ENCODE measurements at regions not wholly inside any gene's neighbourhood (a gene's known extent, or its start where the extent isn't known, plus 50 kb on each side); places are given as distances from the start of the nearest gene placed in this dataset.

GRCh38 chr2:8003462-8004075 lies 678.3 kb upstream of the ID2 start:
- no peak overlapping the region for H3K4me3 ChIP-seq (ENCODE audit: low read length)
- no peak for DNase-seq (ENCODE audit: low read depth)
- no peak for TF ChIP-seq CTCF (conservative IDR thresholded peaks at IDR 0.05; ENCODE audit: low read depth, low read length)

DNA sequence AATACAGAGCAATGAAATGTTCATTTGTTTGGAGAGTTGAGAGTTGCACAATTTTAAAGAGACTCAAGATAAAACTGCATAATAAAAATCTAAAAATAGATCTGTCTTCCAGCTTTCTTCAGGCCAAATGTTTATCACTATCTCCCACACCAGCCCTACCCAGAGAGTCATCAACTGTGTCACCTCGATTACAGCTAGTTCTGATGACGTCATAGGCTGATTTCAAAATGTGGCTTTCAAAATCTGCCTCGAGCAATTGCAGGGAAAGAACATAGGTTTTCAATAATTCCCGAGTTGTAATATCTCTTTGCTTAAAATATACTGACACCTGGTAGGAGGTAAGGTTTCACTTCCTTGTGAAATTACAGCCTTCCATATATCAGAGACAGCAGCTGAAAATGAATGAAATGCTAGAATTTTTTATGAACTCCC lies 677.6 kb upstream of the ID2 start:
- no peak overlapping the region for H3K4me3 ChIP-seq (ENCODE audit: low read length)
- TF ChIP-seq CTCF (conservative IDR thresholded peaks at IDR 0.05; ENCODE audit: low read depth, low read length), result no peak
- DNase-seq (ENCODE audit: low read depth), result no peak

- no peak overlapping the region for H3K4me3 ChIP-seq (ENCODE audit: low read length)
- no peak for TF ChIP-seq CTCF (conservative IDR thresholded peaks at IDR 0.05; ENCODE audit: low read depth, low read length)
- DNase-seq (ENCODE audit: low read depth), result no peak
Observed at GRCh38 chr2:8006181-8006580, 675.7 kb upstream of the ID2 start.

- no peak for DNase-seq (ENCODE audit: low read depth)
- H3K4me3 ChIP-seq (ENCODE audit: low read length), result no peak overlapping the region
- TF ChIP-seq CTCF (conservative IDR thresholded peaks at IDR 0.05; ENCODE audit: low read depth, low read length), result no peak
Observed at GRCh38 chr2:8006626-8007025, 675.2 kb upstream of the ID2 start.

DNA sequence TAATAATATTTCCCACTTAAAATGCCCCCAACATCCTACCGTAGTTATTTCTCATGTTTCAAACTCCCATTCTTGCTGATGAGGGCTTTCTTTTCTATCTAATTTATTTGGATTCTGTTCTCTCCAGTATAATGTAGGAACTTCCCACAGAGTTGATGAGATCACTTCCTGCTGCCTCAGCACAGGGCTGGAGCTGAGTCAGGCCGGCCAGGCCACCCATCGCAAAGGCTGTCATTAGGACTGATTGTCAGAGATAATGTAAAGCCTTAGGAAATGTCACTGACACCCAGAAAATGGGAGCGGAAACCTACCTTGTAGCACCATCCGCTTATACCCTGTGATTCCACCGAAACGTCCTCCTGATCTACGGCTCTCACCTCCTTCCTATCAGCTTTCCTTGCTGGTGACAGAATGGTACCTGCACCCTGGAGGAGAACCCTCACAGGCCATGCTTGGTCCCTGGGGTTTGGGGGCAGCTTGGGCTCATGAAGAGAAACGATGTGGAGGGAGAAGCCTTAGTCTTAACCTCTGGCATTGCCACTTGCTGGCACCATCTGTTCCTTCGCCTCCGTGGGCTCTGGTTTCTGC lies 672.8 kb upstream of the ID2 start:
- DNase-seq (ENCODE audit: low read depth), result no peak

DNA sequence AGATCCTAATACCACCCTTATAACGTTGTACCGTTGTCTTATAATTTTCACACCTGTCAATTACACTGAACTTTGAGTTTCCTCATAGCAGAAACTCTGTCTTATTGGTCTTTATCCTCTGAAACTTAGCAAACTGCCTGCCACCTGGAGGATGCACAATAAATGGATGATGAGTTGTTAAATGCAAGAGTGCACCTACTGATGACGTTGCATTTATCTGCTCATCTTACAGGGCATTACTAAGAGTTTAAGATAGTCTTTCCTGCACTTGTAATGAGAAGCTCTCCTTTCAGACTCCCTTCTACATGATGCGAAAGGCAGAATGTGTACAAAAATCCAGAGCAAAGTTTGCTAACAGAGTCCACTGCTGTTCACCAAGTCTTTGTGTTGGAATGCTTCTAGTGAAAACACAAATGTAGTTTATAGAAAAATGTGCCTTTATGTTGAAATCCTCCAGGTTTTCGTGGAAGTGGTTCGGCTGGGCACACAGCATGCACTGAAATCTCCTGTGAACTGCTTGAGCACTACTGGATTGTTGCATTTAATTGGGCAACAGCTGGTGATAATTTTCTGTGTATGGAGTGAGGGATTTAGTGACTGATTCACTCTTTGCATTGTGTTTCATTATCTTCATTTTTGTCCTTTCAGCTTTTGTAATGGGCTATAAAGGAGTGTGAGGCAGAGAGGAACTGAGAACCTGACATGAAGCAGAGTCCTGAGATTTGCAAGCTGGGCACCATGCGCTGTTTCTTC lies 665.8 kb upstream of the ID2 start:
- no peak for TF ChIP-seq CTCF (conservative IDR thresholded peaks at IDR 0.05; ENCODE audit: low read depth, low read length)
- no peak for DNase-seq (ENCODE audit: low read depth)

More for the DNA sequence above, 672.8 kb upstream of the ID2 start:
- no peak overlapping the region for H3K4me3 ChIP-seq (ENCODE audit: low read length)
- TF ChIP-seq CTCF (conservative IDR thresholded peaks at IDR 0.05; ENCODE audit: low read depth, low read length), result no peak

More for the DNA sequence above, 665.8 kb upstream of the ID2 start:
- H3K4me3 ChIP-seq (ENCODE audit: low read length), result no peak overlapping the region

All from retinal pigment epithelial cell (primary cell).